ENCODE measurements at regions not wholly inside any gene's neighbourhood (a gene's known extent, or its start where the extent isn't known, plus 50 kb on each side); places are given as distances from the start of the nearest gene placed in this dataset.
A peak's percentile ranks its signal among the peaks of the same experiment; 100 is the strongest.

DNA sequence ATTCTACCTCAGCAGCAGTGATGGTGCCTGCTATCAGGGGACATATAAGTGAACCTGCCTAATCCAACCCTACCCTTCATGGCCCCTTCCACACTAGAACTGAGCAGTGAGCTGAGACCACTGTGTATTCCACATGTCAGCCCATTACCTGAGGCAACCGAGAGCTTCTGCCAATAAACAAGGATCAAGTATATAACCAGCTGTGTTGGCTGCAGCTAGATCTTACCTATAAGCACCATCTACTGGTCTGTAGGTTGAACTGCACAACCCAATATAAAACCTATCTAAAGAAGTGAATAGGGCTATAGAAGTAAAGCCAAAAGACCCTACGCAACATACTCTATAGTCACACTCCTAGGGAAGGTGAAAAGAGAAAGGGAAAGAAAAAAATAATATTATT, 376.9 kb downstream of the HHIPL2 start:
- TF ChIP-seq, protein P1, sequence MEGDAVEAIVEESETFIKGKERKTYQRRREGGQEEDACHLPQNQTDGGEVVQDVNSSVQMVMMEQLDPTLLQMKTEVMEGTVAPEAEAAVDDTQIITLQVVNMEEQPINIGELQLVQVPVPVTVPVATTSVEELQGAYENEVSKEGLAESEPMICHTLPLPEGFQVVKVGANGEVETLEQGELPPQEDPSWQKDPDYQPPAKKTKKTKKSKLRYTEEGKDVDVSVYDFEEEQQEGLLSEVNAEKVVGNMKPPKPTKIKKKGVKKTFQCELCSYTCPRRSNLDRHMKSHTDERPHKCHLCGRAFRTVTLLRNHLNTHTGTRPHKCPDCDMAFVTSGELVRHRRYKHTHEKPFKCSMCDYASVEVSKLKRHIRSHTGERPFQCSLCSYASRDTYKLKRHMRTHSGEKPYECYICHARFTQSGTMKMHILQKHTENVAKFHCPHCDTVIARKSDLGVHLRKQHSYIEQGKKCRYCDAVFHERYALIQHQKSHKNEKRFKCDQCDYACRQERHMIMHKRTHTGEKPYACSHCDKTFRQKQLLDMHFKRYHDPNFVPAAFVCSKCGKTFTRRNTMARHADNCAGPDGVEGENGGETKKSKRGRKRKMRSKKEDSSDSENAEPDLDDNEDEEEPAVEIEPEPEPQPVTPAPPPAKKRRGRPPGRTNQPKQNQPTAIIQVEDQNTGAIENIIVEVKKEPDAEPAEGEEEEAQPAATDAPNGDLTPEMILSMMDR (IDR thresholded peaks at IDR 0.05; ENCODE audit: poor library complexity) = peak; percentile 62
- no peak for TF ChIP-seq EZH2 (IDR thresholded peaks at IDR 0.05; ENCODE audit: borderline replicate concordance)
- TF ChIP-seq EZH2phosphoT487 (IDR thresholded peaks at IDR 0.05; ENCODE audit: low read depth, severe bottlenecking, unreplicated experiment) = no peak

Data from hepatocyte (in vitro differentiated cells).